SW 1271 (cell line): ENCODE measurements at regions not wholly inside any gene's neighbourhood (a gene's known extent, or its start where the extent isn't known, plus 50 kb on each side); places are given as distances from the start of the nearest gene placed in this dataset.

ENCODE experiments used
- DNase-seq, 2 experiments: peaks; one replicate each; lab custom pipeline; 2025; lab: John Stamatoyannopoulos, UW

GRCh38 chr12:41888285-41888684 is 256.4 kb downstream of the GXYLT1 start:
- DNase-seq: no peak

GRCh38 chr12:41881891-41882805 is 262.5 kb downstream of the GXYLT1 start:
- DNase-seq: no peak

- DNase-seq: no peak
These were observed 275.2 kb downstream of the GXYLT1 start for GRCh38 chr12:41869432-41869831.

GRCh38 chr12:41866878-41867430 is 277.7 kb downstream of the GXYLT1 start:
- no peak for DNase-seq

- no peak for DNase-seq
These were observed 288.4 kb downstream of the GXYLT1 start for GRCh38 chr12:41856228-41856627.

- no peak for DNase-seq
These were observed 294.6 kb downstream of the GXYLT1 start for GRCh38 chr12:41850046-41850445.

- no peak for DNase-seq
These were observed 298.0 kb downstream of the GXYLT1 start for GRCh38 chr12:41846718-41847117.

GRCh38 chr12:41836416-41836815 is 308.3 kb downstream of the GXYLT1 start:
- DNase-seq: no peak

- DNase-seq: no peak
These were observed 309.1 kb downstream of the GXYLT1 start for GRCh38 chr12:41835556-41835955.

- no peak for DNase-seq
These were observed 324.7 kb downstream of the GXYLT1 start for GRCh38 chr12:41819948-41820347.

GRCh38 chr12:41804026-41804425 is 340.6 kb downstream of the GXYLT1 start:
- DNase-seq: no peak

- DNase-seq: no peak
These were observed 341.9 kb downstream of the GXYLT1 start for GRCh38 chr12:41802803-41803202.

- no peak for DNase-seq
These were observed 343.4 kb downstream of the GXYLT1 start for GRCh38 chr12:41801261-41801660.

GRCh38 chr12:41799671-41800070 is 345.0 kb downstream of the GXYLT1 start:
- no peak for DNase-seq

GRCh38 chr12:41795910-41796309 is 348.8 kb downstream of the GXYLT1 start:
- no peak for DNase-seq

GRCh38 chr12:41795051-41795600 is 349.5 kb downstream of the GXYLT1 start:
- no peak for DNase-seq

GRCh38 chr12:41794336-41794735 is 350.3 kb downstream of the GXYLT1 start:
- no peak for DNase-seq

- no peak for DNase-seq
These were observed 359.7 kb downstream of the GXYLT1 start for GRCh38 chr12:41784957-41785356.

GRCh38 chr12:41778934-41779333 is 365.7 kb downstream of the GXYLT1 start:
- no peak for DNase-seq

- no peak for DNase-seq
These were observed 367.4 kb downstream of the GXYLT1 start for GRCh38 chr12:41777064-41777790.

GRCh38 chr12:41772478-41772877 is 372.2 kb downstream of the GXYLT1 start:
- DNase-seq: no peak

GRCh38 chr12:41769810-41770209 is 374.9 kb downstream of the GXYLT1 start:
- no peak for DNase-seq

GRCh38 chr12:41768456-41768855 is 376.2 kb downstream of the GXYLT1 start:
- no peak for DNase-seq
